GM10266 (cell line): ENCODE measurements at regions not wholly inside any gene's neighbourhood (a gene's known extent, or its start where the extent isn't known, plus 50 kb on each side); places are given as distances from the start of the nearest gene placed in this dataset.

Experiments used
- DNase-seq: peaks from one replicate; pipeline ENCODE4 v3.0.0; 2012; ENCODE audit errors: extremely low spot score
- CTCF ChIP-seq: IDR thresholded peaks from 2 replicates; pipeline ENCODE4 v1.5.1; 2012; ENCODE audit warnings: mild to moderate bottlenecking, low read depth; ENCODE audit not compliant: control insufficient read depth, insufficient read depth; ENCODE audit errors: missing control alignments

- TF ChIP-seq CTCF = no peak
- DNase-seq = no peak
These were observed 128.1 kb downstream of the RPL22L1 start for GRCh38 chr3:170741756-170742529.

- TF ChIP-seq CTCF = no peak
- no peak for DNase-seq
These were observed 129.0 kb downstream of the RPL22L1 start for GRCh38 chr3:170740726-170741591.

GRCh38 chr3:170740285-170740684 lies 129.7 kb downstream of the RPL22L1 start:
- no peak for TF ChIP-seq CTCF
- no peak for DNase-seq

- DNase-seq = no peak
- no peak for TF ChIP-seq CTCF
These were observed 130.6 kb downstream of the RPL22L1 start for GRCh38 chr3:170739410-170739809.

GRCh38 chr3:170738766-170739165 lies 131.2 kb downstream of the RPL22L1 start:
- no peak for DNase-seq
- TF ChIP-seq CTCF = no peak

GRCh38 chr3:170737498-170738162 lies 132.4 kb downstream of the RPL22L1 start:
- DNase-seq = no peak
- no peak for TF ChIP-seq CTCF

- no peak for TF ChIP-seq CTCF
- no peak for DNase-seq
These were observed 134.2 kb downstream of the RPL22L1 start for GRCh38 chr3:170735821-170736220.
